Effector memory CD4-positive, alpha-beta T cell (primary cell): ENCODE measurements at regions not wholly inside any gene's neighbourhood (a gene's known extent, or its start where the extent isn't known, plus 50 kb on each side); places are given as distances from the start of the nearest gene placed in this dataset.
"Not testable (repeated sequence)": the region's sequence is repeated elsewhere in the genome, so short reads cannot be mapped to it uniquely, and the experiment has no call there.

Experiments used
- DNase-seq, 3 donors: peaks; one replicate each; pipeline ENCODE4 v3.0.0-alpha.2; 2020
- H3K27ac ChIP-seq: 2 replicates; pipeline ENCODE4 v1.7.0; 2013; ENCODE audit warnings: mild to moderate bottlenecking, low read length, moderate library complexity; ENCODE audit not compliant: insufficient read depth, poor library complexity, severe bottlenecking
- H3K27me3 ChIP-seq: replicated peaks from 2 replicates; pipeline ENCODE4 v1.7.0; 2013; ENCODE audit warnings: mild to moderate bottlenecking, low read length; ENCODE audit not compliant: insufficient read depth, control insufficient read depth, poor library complexity, severe bottlenecking
- H3K36me3 ChIP-seq: 2 replicates; pipeline ENCODE4 v1.7.0; 2013; ENCODE audit warnings: mild to moderate bottlenecking, low read length, moderate library complexity; ENCODE audit not compliant: control insufficient read depth, insufficient read depth
- H3K4me1 ChIP-seq: 2 replicates; pipeline ENCODE4 v1.7.0; 2013; ENCODE audit warnings: low read length, mild to moderate bottlenecking; ENCODE audit not compliant: control insufficient read depth, insufficient read depth, poor library complexity, severe bottlenecking
- H3K4me3 ChIP-seq: 2 replicates; pipeline ENCODE4 v1.7.0; 2013; ENCODE audit warnings: low read length, low read depth, mild to moderate bottlenecking; ENCODE audit not compliant: insufficient read depth, poor library complexity, severe bottlenecking
- H3K9me3 ChIP-seq: 2 replicates; pipeline ENCODE4 v1.7.0; 2013; ENCODE audit warnings: mild to moderate bottlenecking, low read length, moderate library complexity; ENCODE audit not compliant: control insufficient read depth

DNA sequence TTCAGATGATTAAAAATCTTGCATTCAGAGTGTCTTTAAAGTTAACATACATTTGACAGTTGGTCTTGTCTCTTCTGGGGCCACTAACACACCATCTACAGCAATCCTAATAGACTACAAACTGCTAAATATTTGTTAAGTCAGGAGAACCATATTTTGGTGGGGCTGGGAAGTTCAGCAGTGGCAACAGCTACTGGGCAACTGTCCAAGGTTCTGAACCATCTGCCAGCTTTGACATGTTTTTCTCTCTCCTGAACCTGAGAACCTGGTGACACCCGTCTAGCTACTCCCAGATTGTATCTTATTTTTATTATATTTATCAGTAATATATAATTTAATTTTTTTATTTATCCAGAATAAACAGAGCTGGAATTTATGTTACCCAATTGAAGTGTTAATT, 199.0 kb upstream of the DPYD start:
- Histone ChIP-seq H3K9me3 (no peaks in the 10 kb centered on the region), H3K36me3 (no peaks in the 10 kb centered on the region), H3K4me1 (no peaks in the 10 kb centered on the region), H3K4me3 (no peak overlapping the region), H3K27me3 (no peaks in the 10 kb centered on the region), H3K27ac (no peak overlapping the region)
- DNase-seq, result no peak

DNA sequence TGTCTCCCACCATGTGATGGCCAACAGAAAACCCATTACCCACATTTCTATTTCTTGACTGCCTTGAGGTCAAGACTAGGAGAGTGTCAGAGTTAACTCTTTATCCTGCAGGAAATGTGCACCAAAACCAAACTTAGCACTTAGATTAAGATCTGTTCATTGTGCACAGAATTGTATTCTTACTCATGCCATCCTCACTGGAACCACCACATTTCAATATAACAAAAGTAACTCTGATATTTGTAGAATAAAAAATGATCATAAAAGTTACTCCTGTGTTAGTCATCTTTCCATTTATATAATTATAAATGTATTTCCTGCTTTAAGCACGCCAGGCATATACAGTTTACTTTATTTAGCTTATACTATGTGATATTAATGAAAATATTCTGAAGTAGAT, 193.0 kb upstream of the DPYD start:
- DNase-seq, result no peak
- Histone ChIP-seq H3K27me3 (no peaks in the 10 kb centered on the region), H3K4me1 (no peaks in the 10 kb centered on the region), H3K36me3 (no peaks in the 10 kb centered on the region), H3K27ac (no peak overlapping the region), H3K4me3 (no peak overlapping the region), H3K9me3 (no peaks in the 10 kb centered on the region)

DNA sequence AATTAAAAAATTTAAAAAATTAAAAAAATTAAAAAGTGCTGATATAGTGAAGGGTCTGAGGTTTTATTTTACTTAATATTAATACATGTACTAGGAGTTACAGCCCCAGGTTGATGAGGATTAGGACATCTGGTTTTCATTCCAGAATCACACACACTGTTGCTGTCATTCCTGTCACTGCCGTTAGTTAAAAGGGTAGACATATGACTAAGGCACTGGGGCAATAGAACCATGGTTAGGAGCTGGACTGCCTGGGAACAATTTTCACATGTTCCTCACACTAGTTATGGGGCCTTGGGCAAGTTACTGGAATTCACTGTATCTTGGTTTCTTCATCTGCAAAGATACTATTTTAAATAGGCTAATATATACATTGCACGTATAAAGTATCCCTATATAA, 191.8 kb upstream of the DPYD start:
- DNase-seq, result no peak

DNA sequence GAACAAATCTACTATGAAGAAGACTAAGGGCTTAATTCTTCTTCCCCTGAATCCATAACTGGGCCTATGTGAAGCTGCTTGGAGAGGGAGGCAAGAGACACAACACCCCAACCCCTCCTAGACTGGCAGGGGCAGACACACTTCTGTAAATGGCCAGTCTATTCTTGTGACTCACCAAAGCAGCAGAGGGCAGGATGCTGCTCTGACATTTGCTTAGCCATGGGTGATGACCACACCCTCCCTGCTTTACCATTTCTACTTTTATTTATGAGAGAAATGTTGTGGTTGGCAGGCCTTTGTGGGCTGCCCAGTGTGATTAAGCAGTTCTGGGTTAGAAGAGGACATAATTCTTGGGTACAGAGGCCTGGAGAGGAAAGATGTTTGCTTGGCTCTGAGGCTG, 189.8 kb upstream of the DPYD start:
- H3K36me3 ChIP-seq, result no peaks in the 10 kb centered on the region

More for the DNA sequence above, 191.8 kb upstream of the DPYD start:
- no peaks in the 10 kb centered on the region for H3K27me3 ChIP-seq
- H3K4me3 ChIP-seq, result no peak overlapping the region
- H3K27ac ChIP-seq, result no peak overlapping the region
- no peaks in the 10 kb centered on the region for H3K4me1 ChIP-seq
- no peaks in the 10 kb centered on the region for H3K36me3 ChIP-seq
- H3K9me3 ChIP-seq, result no peaks in the 10 kb centered on the region

DNA sequence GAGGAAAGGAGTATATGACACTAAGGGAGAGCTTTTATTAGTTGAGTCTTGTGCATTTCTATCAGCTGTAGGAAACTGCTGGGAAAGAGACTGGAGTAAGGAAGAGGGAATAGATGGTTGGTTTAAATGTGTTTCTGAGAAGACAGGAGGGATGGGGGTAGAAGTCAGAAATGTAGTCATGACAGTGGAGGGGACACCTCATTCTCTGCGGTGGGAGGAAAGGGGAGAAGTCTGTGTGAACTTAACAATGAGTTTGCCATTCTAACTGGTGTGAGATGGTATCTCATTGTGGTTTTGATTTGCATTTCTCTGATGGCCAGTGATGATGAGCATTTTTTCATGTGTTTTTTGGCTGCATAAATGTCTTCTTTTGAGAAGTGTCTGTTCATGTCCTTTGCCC, 187.5 kb upstream of the DPYD start:
- not testable (repeated sequence) for H3K27me3 ChIP-seq, H3K4me3 ChIP-seq, H3K9me3 ChIP-seq, H3K36me3 ChIP-seq, DNase-seq, H3K27ac ChIP-seq, H3K4me1 ChIP-seq

More for the DNA sequence above, 189.8 kb upstream of the DPYD start:
- Histone ChIP-seq H3K4me1 (no peaks in the 10 kb centered on the region), H3K27me3 (no peaks in the 10 kb centered on the region), H3K4me3 (no peak overlapping the region), H3K9me3 (no peaks in the 10 kb centered on the region), H3K27ac (no peak overlapping the region)
- no peak for DNase-seq

DNA sequence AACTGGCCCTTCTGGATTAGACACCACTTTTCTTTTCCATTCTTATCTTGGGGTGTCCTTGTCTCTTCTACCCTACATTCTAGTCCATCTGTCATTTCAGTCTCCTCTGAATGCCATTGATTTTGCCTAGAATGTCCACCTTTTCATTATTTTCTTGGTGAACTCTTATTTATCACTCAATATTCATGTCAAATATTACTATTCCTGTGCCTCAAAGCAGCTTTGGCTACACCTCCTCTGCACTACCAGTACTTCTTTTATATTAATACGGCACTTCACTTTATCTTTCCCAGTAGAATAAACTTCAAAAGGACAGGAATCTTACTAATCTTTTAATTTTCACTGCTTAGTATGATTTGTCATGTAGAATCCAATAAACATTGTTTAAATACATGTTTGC, 186.4 kb upstream of the DPYD start:
- H3K27me3 ChIP-seq, result no peaks in the 10 kb centered on the region
- no peaks in the 10 kb centered on the region for H3K36me3 ChIP-seq
- H3K27ac ChIP-seq, result no peak overlapping the region
- no peaks in the 10 kb centered on the region for H3K9me3 ChIP-seq
- DNase-seq, result no peak
- no peak overlapping the region for H3K4me3 ChIP-seq
- H3K4me1 ChIP-seq, result no peaks in the 10 kb centered on the region

DNA sequence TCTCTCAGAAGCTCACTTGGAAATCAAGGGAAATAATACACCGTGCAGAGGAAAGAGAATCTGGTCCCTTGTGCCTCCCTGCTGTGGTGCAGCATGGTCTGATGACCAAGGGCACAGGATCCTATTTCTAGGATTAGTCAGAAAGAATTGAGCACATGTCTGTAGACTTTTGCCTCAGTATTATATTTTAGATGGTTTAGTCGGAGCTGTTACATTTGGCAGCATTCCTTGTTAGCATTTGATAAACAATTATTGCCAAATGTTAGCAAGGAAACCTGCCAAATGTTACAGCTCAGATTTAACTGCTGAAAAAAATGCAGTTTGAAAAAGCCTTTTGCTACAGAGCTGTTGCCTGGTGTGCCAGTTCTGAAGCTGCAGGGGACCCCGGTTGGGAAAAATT, 183.5 kb upstream of the DPYD start:
- Histone ChIP-seq H3K27ac (no peak overlapping the region), H3K9me3 (no peaks in the 10 kb centered on the region), H3K36me3 (no peaks in the 10 kb centered on the region), H3K4me1 (no peaks in the 10 kb centered on the region), H3K4me3 (no peak overlapping the region), H3K27me3 (no peaks in the 10 kb centered on the region)
- DNase-seq, result no peak

DNA sequence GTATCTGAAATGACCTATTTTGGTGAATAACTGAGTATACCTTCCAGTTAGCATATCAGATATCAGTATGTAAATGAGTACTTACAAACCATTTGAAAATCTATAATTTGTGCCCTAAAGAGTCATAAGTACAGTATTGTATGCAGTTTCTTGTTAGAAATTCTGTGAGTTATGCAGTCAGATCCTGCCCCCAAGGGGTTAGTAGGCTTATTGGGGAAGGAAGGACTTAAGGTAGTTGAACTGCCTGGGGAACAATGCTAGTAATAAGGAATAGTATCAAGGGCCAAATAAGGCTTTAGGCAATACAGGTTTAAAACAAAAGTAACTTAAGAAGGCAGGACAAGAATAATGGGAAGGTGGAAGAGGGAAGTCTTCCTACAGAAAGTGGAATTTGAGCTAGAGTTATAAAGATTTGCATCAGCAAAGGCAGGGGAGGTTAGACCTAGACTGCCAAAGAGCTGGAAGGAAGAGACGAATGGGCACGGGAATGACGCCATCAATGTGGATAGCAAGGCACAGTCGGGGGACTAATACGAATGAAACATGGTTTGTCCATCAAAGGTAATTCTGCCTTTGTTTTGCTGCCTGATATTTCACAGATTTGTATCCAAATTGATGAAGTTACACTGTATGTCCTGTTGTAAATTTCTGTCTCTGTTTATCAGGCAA, 182.9 kb upstream of the DPYD start:
- Histone ChIP-seq H3K4me3 (no peak overlapping the region), H3K9me3 (no peaks in the 10 kb centered on the region), H3K36me3 (no peaks in the 10 kb centered on the region), H3K27me3 (no peaks in the 10 kb centered on the region), H3K4me1 (no peaks in the 10 kb centered on the region), H3K27ac (no peak overlapping the region)
- DNase-seq, result no peak

DNA sequence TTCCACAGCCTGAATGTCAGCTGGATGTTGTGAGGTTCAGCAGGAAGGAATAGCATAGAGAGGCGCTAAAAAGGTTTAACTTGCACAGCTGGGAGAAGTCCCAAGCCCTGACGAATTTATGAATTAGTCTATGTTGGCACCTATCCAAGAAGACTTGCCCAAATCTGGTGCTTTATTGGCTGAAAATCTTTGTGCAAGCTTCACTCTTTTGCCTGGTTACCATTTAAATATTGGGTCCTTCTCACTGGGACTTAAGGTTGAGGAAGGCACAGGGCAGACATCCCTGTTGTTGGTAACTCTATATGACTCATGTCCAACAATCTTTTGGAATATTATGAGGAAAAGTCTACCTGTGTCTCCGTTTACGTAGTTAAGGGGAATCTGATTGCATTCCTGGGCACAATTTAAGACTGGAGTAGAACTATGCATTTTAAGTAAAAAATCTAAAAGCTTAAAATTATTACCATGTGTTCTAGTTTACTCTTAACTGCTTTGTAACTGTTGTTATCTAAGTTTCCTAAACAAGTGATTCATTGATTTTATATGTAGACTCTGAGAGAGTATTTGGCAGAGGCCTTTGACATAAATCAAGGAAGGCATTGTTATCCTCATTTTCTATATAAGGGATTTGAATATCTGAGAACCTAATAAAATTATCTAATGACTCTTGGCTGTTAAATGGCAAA, 181.7 kb upstream of the DPYD start:
- DNase-seq, result no peak
- Histone ChIP-seq H3K27ac (no peak overlapping the region), H3K36me3 (no peaks in the 10 kb centered on the region), H3K4me3 (no peak overlapping the region), H3K4me1 (no peaks in the 10 kb centered on the region), H3K9me3 (no peaks in the 10 kb centered on the region), H3K27me3 (no peaks in the 10 kb centered on the region)

DNA sequence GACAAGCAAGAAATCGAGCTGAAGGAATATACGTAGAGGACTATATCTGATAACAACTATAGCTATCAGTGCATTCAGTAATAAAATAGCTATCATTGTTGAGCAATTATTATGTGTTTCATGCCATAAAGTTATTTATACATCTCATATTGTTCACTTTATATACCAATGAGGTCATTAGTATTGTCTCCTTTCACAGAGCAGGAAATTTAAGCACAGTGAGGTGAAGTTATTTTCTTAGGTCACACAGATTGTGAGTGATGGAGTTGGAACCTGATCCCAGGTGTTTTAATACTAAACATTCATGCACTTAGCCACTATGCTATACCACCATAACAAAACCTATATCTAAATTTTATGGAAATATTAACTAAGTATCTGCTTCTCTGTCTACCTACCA, 180.5 kb upstream of the DPYD start:
- Histone ChIP-seq H3K36me3 (no peaks in the 10 kb centered on the region), H3K4me1 (no peaks in the 10 kb centered on the region), H3K9me3 (no peaks in the 10 kb centered on the region), H3K27me3 (no peaks in the 10 kb centered on the region), H3K27ac (no peak overlapping the region), H3K4me3 (no peak overlapping the region)
- DNase-seq, result no peak
